Smooth muscle cell of the brain vasculature (primary cell): ENCODE measurements at regions not wholly inside any gene's neighbourhood (a gene's known extent, or its start where the extent isn't known, plus 50 kb on each side); places are given as distances from the start of the nearest gene placed in this dataset.

Experiments
- DNase-seq: peaks from one replicate; pipeline ENCODE4 v3.0.0-alpha.2; 2012; ENCODE audit warnings: low read depth, low spot score

- no peak for DNase-seq
Measured at GRCh38 chr1:5385956-5386355, 606.3 kb downstream of the NPHP4 start.

- DNase-seq, result no peak
Measured at GRCh38 chr1:5385096-5385799, 607.0 kb downstream of the NPHP4 start.

- DNase-seq, result no peak
Measured at GRCh38 chr1:5381491-5381890, 610.7 kb downstream of the NPHP4 start.

GRCh38 chr1:5379176-5379759, 613.0 kb downstream of the NPHP4 start:
- DNase-seq, result no peak

- no peak for DNase-seq
Measured at GRCh38 chr1:5376538-5377247, 615.5 kb downstream of the NPHP4 start.

- no peak for DNase-seq
Measured at GRCh38 chr1:5375481-5375880, 616.7 kb downstream of the NPHP4 start.

- no peak for DNase-seq
Measured at GRCh38 chr1:5374192-5374591, 618.0 kb downstream of the NPHP4 start.

- DNase-seq, result no peak
Measured at GRCh38 chr1:5373281-5373680, 618.9 kb downstream of the NPHP4 start.

- no peak for DNase-seq
Measured at GRCh38 chr1:5371270-5371669, 621.0 kb downstream of the NPHP4 start.

- no peak for DNase-seq
Measured at GRCh38 chr1:5370311-5370710, 621.9 kb downstream of the NPHP4 start.

- no peak for DNase-seq
Measured at GRCh38 chr1:5369223-5369622, 623.0 kb downstream of the NPHP4 start.

- no peak for DNase-seq
Measured at GRCh38 chr1:5368201-5368600, 624.0 kb downstream of the NPHP4 start.

- DNase-seq, result no peak
Measured at GRCh38 chr1:5367306-5367705, 624.9 kb downstream of the NPHP4 start.

GRCh38 chr1:5365751-5366150, 626.5 kb downstream of the NPHP4 start:
- DNase-seq, result no peak

GRCh38 chr1:5364591-5364990, 627.6 kb downstream of the NPHP4 start:
- DNase-seq, result no peak

GRCh38 chr1:5354681-5355080, 637.5 kb downstream of the NPHP4 start:
- DNase-seq, result no peak

GRCh38 chr1:5351366-5351765, 640.9 kb downstream of the NPHP4 start:
- DNase-seq, result no peak

- DNase-seq, result no peak
Measured at GRCh38 chr1:5349526-5349925, 642.7 kb downstream of the NPHP4 start.

GRCh38 chr1:5348732-5349465, 643.3 kb downstream of the NPHP4 start:
- DNase-seq, result no peak

- DNase-seq, result no peak
Measured at GRCh38 chr1:5347726-5348125, 644.5 kb downstream of the NPHP4 start.

GRCh38 chr1:5345556-5345955, 646.7 kb downstream of the NPHP4 start:
- no peak for DNase-seq

- no peak for DNase-seq
Measured at GRCh38 chr1:5343256-5344020, 648.8 kb downstream of the NPHP4 start.
